Renal cortex interstitium (tissue), 11 donors: ENCODE measurements at regions not wholly inside any gene's neighbourhood (a gene's known extent, or its start where the extent isn't known, plus 50 kb on each side); places are given as distances from the start of the nearest gene placed in this dataset.
"Not testable (repeated sequence)": the region's sequence is repeated elsewhere in the genome, so short reads cannot be mapped to it uniquely, and the experiment has no call there.

Experiments
- DNase-seq, 11 donors: peaks; one replicate each; pipeline ENCODE4 v3.0.0-alpha.2; 2013; ENCODE audit warnings: low read depth in 9 of 11, low spot score in 4 of 11; ENCODE audit errors: extremely low read depth in 1 of 11

- no peak for DNase-seq
These were observed 113.6 kb upstream of the CLINT1 start for GRCh38 chr5:157972579-157972978.

- no peak for DNase-seq
These were observed 112.7 kb upstream of the CLINT1 start for GRCh38 chr5:157971571-157972216.

GRCh38 chr5:157968570-157968969 is 109.6 kb upstream of the CLINT1 start:
- DNase-seq: not testable (repeated sequence)

GRCh38 chr5:157965989-157966388 is 107.0 kb upstream of the CLINT1 start:
- DNase-seq: no peak

- DNase-seq: no peak
These were observed 106.2 kb upstream of the CLINT1 start for GRCh38 chr5:157965040-157965678.

GRCh38 chr5:157963761-157964160 is 104.8 kb upstream of the CLINT1 start:
- no peak for DNase-seq

- no peak for DNase-seq
These were observed 104.3 kb upstream of the CLINT1 start for GRCh38 chr5:157963244-157963643.

- not testable (repeated sequence) for DNase-seq
These were observed 103.7 kb upstream of the CLINT1 start for GRCh38 chr5:157962686-157963085.

GRCh38 chr5:157961896-157962590 is 103.1 kb upstream of the CLINT1 start:
- DNase-seq: no peak

GRCh38 chr5:157961176-157961575 is 102.2 kb upstream of the CLINT1 start:
- peak in 1 of 11 donors; percentile 21 for DNase-seq

- no peak for DNase-seq
These were observed 100.4 kb upstream of the CLINT1 start for GRCh38 chr5:157959370-157959769.

- no peak for DNase-seq
These were observed 97.4 kb upstream of the CLINT1 start for GRCh38 chr5:157956271-157956885.

GRCh38 chr5:157955541-157956172 is 96.7 kb upstream of the CLINT1 start:
- DNase-seq: no peak

- DNase-seq: no peak
These were observed 93.4 kb upstream of the CLINT1 start for GRCh38 chr5:157952374-157952685.

- DNase-seq: no peak
These were observed 92.9 kb upstream of the CLINT1 start for GRCh38 chr5:157951673-157952373.

- no peak for DNase-seq
These were observed 90.6 kb upstream of the CLINT1 start for GRCh38 chr5:157949520-157949919.

- DNase-seq: peak; percentile 84 to 97 (median 91)
These were observed 89.9 kb upstream of the CLINT1 start for GRCh38 chr5:157948738-157949410.

GRCh38 chr5:157947156-157947555 is 88.2 kb upstream of the CLINT1 start:
- no peak for DNase-seq

GRCh38 chr5:157945822-157946221 is 86.9 kb upstream of the CLINT1 start:
- not testable (repeated sequence) for DNase-seq
